ENCODE measurements at regions not wholly inside any gene's neighbourhood (a gene's known extent, or its start where the extent isn't known, plus 50 kb on each side); places are given as distances from the start of the nearest gene placed in this dataset.

DNA sequence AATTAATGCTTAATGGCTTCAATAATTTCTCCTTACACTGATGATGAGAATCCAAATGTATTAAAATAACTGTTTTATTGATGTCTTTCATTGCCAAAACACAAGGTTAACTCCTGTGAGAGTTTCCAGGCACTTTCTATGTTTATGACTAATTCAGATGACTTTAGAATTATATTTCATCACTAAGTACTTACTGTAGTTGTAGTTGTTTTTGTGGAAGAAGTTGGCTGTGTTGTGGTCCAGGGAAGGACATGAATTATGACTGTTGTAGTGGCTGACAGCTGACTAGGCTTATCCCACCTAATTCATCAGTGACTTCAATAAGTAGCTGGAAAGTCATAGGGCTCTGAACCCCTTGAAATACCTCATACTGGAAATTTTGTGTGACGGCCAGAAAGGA is 254.8 kb downstream of the HGF start:
- Mint-ChIP-seq H3K27me3 (no peaks in the 10 kb centered on the region), H3K36me3 (no peaks in the 10 kb centered on the region), H3K4me1 (ENCODE audit: unreplicated experiment) (no peaks in the 10 kb centered on the region), H3K4me3 (no peak overlapping the region), H3K9me3 (no peaks in the 10 kb centered on the region), H3K27ac (no peak overlapping the region)
- DNase-seq (ENCODE audit: extremely low spot score, unreplicated experiment) = no peak
- TF ChIP-seq, protein P1, sequence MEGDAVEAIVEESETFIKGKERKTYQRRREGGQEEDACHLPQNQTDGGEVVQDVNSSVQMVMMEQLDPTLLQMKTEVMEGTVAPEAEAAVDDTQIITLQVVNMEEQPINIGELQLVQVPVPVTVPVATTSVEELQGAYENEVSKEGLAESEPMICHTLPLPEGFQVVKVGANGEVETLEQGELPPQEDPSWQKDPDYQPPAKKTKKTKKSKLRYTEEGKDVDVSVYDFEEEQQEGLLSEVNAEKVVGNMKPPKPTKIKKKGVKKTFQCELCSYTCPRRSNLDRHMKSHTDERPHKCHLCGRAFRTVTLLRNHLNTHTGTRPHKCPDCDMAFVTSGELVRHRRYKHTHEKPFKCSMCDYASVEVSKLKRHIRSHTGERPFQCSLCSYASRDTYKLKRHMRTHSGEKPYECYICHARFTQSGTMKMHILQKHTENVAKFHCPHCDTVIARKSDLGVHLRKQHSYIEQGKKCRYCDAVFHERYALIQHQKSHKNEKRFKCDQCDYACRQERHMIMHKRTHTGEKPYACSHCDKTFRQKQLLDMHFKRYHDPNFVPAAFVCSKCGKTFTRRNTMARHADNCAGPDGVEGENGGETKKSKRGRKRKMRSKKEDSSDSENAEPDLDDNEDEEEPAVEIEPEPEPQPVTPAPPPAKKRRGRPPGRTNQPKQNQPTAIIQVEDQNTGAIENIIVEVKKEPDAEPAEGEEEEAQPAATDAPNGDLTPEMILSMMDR (conservative IDR thresholded peaks at IDR 0.05) = no peak

DNA sequence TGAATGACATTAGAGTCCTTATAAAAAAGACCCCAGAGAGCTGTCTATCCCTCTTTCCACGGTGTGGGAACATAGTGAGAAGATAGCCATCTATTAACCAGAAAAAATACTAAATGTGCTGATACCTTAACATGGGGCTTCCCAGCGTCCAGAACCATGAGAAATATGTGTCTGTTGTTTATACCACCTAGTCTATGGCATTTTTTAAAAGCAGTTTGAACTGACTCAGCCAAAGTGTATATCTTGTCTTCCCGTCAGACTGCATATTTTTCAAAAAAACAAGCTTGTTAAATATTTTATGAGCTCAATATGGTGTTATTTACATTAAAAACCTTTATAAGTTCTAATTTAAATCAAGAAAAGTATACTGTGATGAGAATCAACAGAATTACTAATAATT is 255.3 kb downstream of the HGF start:
- no peak for DNase-seq (ENCODE audit: extremely low spot score, unreplicated experiment)
- Mint-ChIP-seq H3K4me1 (ENCODE audit: unreplicated experiment) (no peaks in the 10 kb centered on the region), H3K36me3 (no peaks in the 10 kb centered on the region), H3K27me3 (no peaks in the 10 kb centered on the region), H3K4me3 (no peak overlapping the region), H3K27ac (no peak overlapping the region), H3K9me3 (no peaks in the 10 kb centered on the region)
- TF ChIP-seq, protein P1 (conservative IDR thresholded peaks at IDR 0.05) = no peak

DNA sequence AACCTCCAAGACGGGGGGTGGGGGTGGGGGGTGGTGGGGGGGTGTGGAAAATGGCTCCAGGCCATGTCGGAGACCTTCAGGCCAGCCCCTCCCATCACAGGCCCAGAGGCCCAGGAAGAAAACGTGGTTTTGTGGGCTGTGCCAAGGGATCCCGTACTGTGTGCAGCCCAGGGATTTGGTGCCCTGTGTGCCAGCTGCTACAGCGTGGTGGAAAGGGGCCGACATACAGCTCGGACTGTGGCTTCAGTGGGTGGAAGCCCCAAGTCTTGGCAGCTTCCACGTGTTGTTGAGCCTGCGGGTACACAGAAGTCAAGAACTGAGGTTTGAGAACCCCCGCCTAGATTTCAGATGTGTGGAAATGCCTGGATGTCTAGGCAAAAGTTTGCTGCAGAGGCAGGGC is 259.7 kb downstream of the HGF start:
- H3K9me3 Mint-ChIP-seq = no peaks in the 10 kb centered on the region
- H3K36me3 Mint-ChIP-seq = no peaks in the 10 kb centered on the region
- DNase-seq (ENCODE audit: extremely low spot score, unreplicated experiment) = no peak
- H3K27ac Mint-ChIP-seq = no peak overlapping the region
- H3K4me3 Mint-ChIP-seq = no peak overlapping the region
- H3K27me3 Mint-ChIP-seq = no peaks in the 10 kb centered on the region
- TF ChIP-seq, protein P1 (conservative IDR thresholded peaks at IDR 0.05) = no peak
- H3K4me1 Mint-ChIP-seq (ENCODE audit: unreplicated experiment) = no peaks in the 10 kb centered on the region

DNA sequence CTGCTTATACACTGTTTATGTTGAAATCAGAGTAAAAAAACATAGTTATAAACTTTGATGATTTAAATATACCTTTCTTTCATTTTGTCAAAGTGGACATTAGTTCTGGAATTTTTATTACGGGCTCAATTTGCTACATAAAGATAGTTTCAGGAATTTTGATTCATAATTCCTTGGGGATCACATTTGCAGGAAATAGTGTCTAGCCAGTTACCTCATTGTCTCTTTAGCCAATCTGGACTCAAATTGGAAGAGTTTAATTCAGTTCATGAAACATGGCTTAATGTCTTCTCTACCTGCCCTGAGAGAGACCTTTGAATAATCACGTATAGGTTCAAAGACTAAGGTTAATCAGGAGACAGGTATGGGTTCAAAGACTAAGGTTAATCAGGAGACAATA is 262.6 kb downstream of the HGF start:
- Mint-ChIP-seq H3K9me3 (no peaks in the 10 kb centered on the region), H3K27me3 (no peaks in the 10 kb centered on the region), H3K4me1 (ENCODE audit: unreplicated experiment) (no peaks in the 10 kb centered on the region), H3K36me3 (no peaks in the 10 kb centered on the region), H3K4me3 (no peak overlapping the region), H3K27ac (no peak overlapping the region)
- DNase-seq (ENCODE audit: extremely low spot score, unreplicated experiment) = no peak
- TF ChIP-seq, protein P1 (conservative IDR thresholded peaks at IDR 0.05) = no peak

DNA sequence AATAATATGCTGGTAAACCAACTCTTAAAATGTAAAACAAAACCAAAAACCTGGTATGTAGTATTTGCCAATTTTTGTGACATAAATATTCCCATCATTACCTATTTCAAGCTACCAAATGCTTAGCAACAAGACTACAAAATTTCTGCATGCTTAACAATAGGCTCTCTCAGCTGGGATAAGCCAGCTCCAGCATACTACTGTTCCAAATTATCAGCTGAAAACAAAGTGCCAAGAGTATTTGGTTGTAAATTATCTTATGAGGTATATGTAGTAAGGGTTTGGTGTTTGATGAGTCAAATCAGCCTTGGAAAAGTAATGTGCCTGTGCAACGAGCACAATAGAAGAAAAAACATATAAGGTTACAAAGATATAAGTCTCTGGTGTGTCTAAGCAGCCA is 263.2 kb downstream of the HGF start:
- no peak overlapping the region for H3K27ac Mint-ChIP-seq
- H3K36me3 Mint-ChIP-seq = no peaks in the 10 kb centered on the region
- H3K9me3 Mint-ChIP-seq = no peaks in the 10 kb centered on the region
- TF ChIP-seq, protein P1 (conservative IDR thresholded peaks at IDR 0.05) = no peak
- DNase-seq (ENCODE audit: extremely low spot score, unreplicated experiment) = no peak
- H3K4me3 Mint-ChIP-seq = no peak overlapping the region
- no peaks in the 10 kb centered on the region for H3K27me3 Mint-ChIP-seq
- no peaks in the 10 kb centered on the region for H3K4me1 Mint-ChIP-seq (ENCODE audit: unreplicated experiment)

DNA sequence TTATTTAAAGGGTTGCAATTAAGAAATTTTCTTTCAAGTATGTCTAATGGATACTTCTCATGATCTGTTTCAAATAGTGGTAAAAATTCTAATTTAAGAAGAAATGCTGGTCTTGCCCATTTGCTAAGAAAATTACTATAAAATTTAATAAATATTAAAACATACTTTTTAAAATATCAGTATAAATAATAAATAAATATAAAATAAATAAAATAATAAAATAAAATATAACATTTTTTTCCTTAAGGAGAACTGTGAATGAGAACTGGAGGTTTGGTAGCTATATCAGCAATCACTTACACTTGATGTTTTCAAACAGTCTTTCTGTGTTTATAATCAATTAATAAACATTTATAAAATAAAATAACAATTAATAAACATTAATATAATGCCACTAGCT is 266.1 kb downstream of the HGF start:
- no peak overlapping the region for H3K4me3 Mint-ChIP-seq
- H3K9me3 Mint-ChIP-seq = no peaks in the 10 kb centered on the region
- DNase-seq (ENCODE audit: extremely low spot score, unreplicated experiment) = no peak
- TF ChIP-seq, protein P1 (conservative IDR thresholded peaks at IDR 0.05) = no peak
- peaks cover 5% of the 10 kb centered on the region for H3K4me1 Mint-ChIP-seq (ENCODE audit: unreplicated experiment)
- H3K27me3 Mint-ChIP-seq = no peaks in the 10 kb centered on the region
- H3K27ac Mint-ChIP-seq = no peak overlapping the region
- H3K36me3 Mint-ChIP-seq = no peaks in the 10 kb centered on the region

All from type B pancreatic cell (in vitro differentiated cells).